ENCODE measurements at regions not wholly inside any gene's neighbourhood (a gene's known extent, or its start where the extent isn't known, plus 50 kb on each side); places are given as distances from the start of the nearest gene placed in this dataset.

GRCh38 chr17:72506773-72507172, 386.0 kb downstream of the SOX9 start:
- TF ChIP-seq TEAD4 (CRISPR knock-in tag; IDR thresholded peaks at IDR 0.05) (no peak), CREM (CRISPR knock-in tag; IDR thresholded peaks at IDR 0.05) (no peak), ETV6 (CRISPR knock-in tag; IDR thresholded peaks at IDR 0.05) (no peak), NR1H2 (CRISPR knock-in tag; IDR thresholded peaks at IDR 0.05) (no peak), MAX (CRISPR knock-in tag; IDR thresholded peaks at IDR 0.05) (no peak), E2F5 (CRISPR knock-in tag; IDR thresholded peaks at IDR 0.05) (no peak), FOXP1 (CRISPR knock-in tag; IDR thresholded peaks at IDR 0.05; ENCODE audit: borderline replicate concordance) (no peak), ELF4 (CRISPR knock-in tag; IDR thresholded peaks at IDR 0.05; ENCODE audit: low read depth) (no peak), CBFB (CRISPR knock-in tag; IDR thresholded peaks at IDR 0.05; ENCODE audit: low read depth) (no peak), RELA (CRISPR knock-in tag; IDR thresholded peaks at IDR 0.05; ENCODE audit: borderline replicate concordance) (no peak), NFATC4 (CRISPR knock-in tag; IDR thresholded peaks at IDR 0.05) (no peak), FOXK1 (CRISPR knock-in tag; IDR thresholded peaks at IDR 0.05) (no peak), ZNF671 (CRISPR knock-in tag; IDR thresholded peaks at IDR 0.05) (no peak), NFYB (CRISPR knock-in tag; conservative IDR thresholded peaks at IDR 0.05; ENCODE audit: low read depth) (no peak), TCF7 (CRISPR knock-in tag; IDR thresholded peaks at IDR 0.05; ENCODE audit: low read depth) (no peak), USF1 (CRISPR knock-in tag; IDR thresholded peaks at IDR 0.05) (no peak)
- TF ChIP-seq, protein P1, sequence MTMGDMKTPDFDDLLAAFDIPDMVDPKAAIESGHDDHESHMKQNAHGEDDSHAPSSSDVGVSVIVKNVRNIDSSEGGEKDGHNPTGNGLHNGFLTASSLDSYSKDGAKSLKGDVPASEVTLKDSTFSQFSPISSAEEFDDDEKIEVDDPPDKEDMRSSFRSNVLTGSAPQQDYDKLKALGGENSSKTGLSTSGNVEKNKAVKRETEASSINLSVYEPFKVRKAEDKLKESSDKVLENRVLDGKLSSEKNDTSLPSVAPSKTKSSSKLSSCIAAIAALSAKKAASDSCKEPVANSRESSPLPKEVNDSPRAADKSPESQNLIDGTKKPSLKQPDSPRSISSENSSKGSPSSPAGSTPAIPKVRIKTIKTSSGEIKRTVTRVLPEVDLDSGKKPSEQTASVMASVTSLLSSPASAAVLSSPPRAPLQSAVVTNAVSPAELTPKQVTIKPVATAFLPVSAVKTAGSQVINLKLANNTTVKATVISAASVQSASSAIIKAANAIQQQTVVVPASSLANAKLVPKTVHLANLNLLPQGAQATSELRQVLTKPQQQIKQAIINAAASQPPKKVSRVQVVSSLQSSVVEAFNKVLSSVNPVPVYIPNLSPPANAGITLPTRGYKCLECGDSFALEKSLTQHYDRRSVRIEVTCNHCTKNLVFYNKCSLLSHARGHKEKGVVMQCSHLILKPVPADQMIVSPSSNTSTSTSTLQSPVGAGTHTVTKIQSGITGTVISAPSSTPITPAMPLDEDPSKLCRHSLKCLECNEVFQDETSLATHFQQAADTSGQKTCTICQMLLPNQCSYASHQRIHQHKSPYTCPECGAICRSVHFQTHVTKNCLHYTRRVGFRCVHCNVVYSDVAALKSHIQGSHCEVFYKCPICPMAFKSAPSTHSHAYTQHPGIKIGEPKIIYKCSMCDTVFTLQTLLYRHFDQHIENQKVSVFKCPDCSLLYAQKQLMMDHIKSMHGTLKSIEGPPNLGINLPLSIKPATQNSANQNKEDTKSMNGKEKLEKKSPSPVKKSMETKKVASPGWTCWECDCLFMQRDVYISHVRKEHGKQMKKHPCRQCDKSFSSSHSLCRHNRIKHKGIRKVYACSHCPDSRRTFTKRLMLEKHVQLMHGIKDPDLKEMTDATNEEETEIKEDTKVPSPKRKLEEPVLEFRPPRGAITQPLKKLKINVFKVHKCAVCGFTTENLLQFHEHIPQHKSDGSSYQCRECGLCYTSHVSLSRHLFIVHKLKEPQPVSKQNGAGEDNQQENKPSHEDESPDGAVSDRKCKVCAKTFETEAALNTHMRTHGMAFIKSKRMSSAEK (CRISPR knock-in tag; IDR thresholded peaks at IDR 0.05; ENCODE audit: borderline replicate concordance), result no peak
- peaks cover 53% of the 10 kb centered on the region for H3K4me1 Mint-ChIP-seq
- no peak overlapping the region for H3K4me3 Mint-ChIP-seq
- ChIA-PET CTCF (interaction anchor here (1.0 kb wide), 1 partner anchor 50 kb away, joined by 3 read pairs; no protein-coding TSS in a partner anchor), POLR2A (no interaction called here)
- H3K27me3 Mint-ChIP-seq (ENCODE audit: low read depth), result no peaks in the 10 kb centered on the region
- H3K27ac Mint-ChIP-seq, result no peak overlapping the region
- ATAC-seq (no peak), DNase-seq (ENCODE audit: low spot score) (no peak)
- H3K9me3 Mint-ChIP-seq, result peaks cover 13% of the 10 kb centered on the region
- no peaks in the 10 kb centered on the region; the same call in 1 of the 2 replicates for H3K36me3 Mint-ChIP-seq

DNA sequence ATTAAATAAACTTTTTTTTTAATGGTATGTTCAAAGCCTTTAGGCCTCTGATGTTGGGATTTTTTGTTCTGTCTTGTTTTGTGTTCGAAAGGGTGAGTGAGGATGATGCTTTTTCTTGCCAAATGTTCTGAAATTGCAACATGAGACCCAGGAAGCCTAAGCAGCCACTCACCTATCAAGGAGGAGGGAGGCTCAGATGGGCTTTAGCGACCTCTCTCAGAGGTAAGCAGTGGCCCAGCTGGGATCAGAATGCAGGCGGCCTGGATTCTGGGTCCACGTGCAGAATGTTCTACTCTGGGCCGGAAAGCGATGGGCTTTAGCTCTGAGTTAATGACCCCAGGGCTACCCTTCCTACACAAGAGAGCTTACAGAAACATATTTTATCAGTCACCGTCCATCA, 386.6 kb downstream of the SOX9 start:
- Mint-ChIP-seq H3K36me3 (no peaks in the 10 kb centered on the region; the same call in 1 of the 2 replicates), H3K27ac (no peak overlapping the region), H3K4me1 (peaks cover 47% of the 10 kb centered on the region), H3K4me3 (no peak overlapping the region), H3K9me3 (peaks cover 13% of the 10 kb centered on the region), H3K27me3 (ENCODE audit: low read depth) (no peaks in the 10 kb centered on the region)
- ChIA-PET POLR2A (no interaction called here), CTCF (interaction anchor here (0.8 to 1.0 kb wide), 2 partner anchors 32 to 50 kb away, joined by 3 read pairs; no protein-coding TSS in a partner anchor)
- ATAC-seq (peak; percentile 55; the same call in 1 of the 2 replicates), DNase-seq (ENCODE audit: low spot score) (no peak)
- TF ChIP-seq NFYB (CRISPR knock-in tag; conservative IDR thresholded peaks at IDR 0.05; ENCODE audit: low read depth), result no peak
- TF ChIP-seq KAT7 (CRISPR knock-in tag; IDR thresholded peaks at IDR 0.05; ENCODE audit: borderline replicate concordance), result no peak
- no peak for TF ChIP-seq ZNF423 (CRISPR knock-in tag; IDR thresholded peaks at IDR 0.05)
- TF ChIP-seq TP53 (CRISPR knock-in tag; IDR thresholded peaks at IDR 0.05), result no peak
- no peak for TF ChIP-seq STAT6 (CRISPR knock-in tag; conservative IDR thresholded peaks at IDR 0.05; ENCODE audit: low read depth)
- TF ChIP-seq E2F5 (CRISPR knock-in tag; IDR thresholded peaks at IDR 0.05), result no peak
- TF ChIP-seq FOXP1 (CRISPR knock-in tag; IDR thresholded peaks at IDR 0.05; ENCODE audit: borderline replicate concordance), result no peak
- no peak for TF ChIP-seq ELF4 (CRISPR knock-in tag; IDR thresholded peaks at IDR 0.05; ENCODE audit: low read depth)
- TF ChIP-seq SMAD3 (CRISPR knock-in tag; IDR thresholded peaks at IDR 0.05; ENCODE audit: borderline replicate concordance), result no peak
- no peak for TF ChIP-seq GABPB1 (CRISPR knock-in tag; IDR thresholded peaks at IDR 0.05)
- no peak for TF ChIP-seq MYBL2 (CRISPR knock-in tag; IDR thresholded peaks at IDR 0.05)
- no peak for TF ChIP-seq TEAD1 (CRISPR knock-in tag; IDR thresholded peaks at IDR 0.05)
- TF ChIP-seq MXD4 (CRISPR knock-in tag; IDR thresholded peaks at IDR 0.05; ENCODE audit: borderline replicate concordance), result no peak
- no peak for TF ChIP-seq ZNF219 (CRISPR knock-in tag; IDR thresholded peaks at IDR 0.05; ENCODE audit: borderline replicate concordance)

Measured in WTC11 (cell line).